ENCODE measurements at regions not wholly inside any gene's neighbourhood (a gene's known extent, or its start where the extent isn't known, plus 50 kb on each side); places are given as distances from the start of the nearest gene placed in this dataset.
"Not testable (repeated sequence)": the region's sequence is repeated elsewhere in the genome, so short reads cannot be mapped to it uniquely, and the experiment has no call there.

DNA sequence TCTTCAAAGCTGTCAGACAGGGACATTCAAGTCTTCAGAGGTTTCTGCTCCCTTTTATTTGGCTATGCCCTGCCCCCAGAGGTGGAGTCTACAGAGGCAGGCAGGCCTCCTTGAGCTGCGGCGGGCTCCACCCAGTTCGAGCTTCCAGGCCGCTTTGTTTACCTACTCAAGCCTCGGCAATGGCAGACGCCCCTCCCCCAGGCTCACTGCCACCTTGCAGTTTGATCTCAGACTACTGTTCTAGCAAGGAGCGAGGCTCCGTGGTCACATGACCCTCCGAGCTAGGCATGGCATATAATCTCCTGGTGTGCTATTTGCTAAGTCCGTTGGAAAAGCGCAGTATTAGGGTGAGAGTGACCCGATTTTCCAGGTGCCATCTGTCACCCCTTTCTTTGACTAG lies 462.6 kb upstream of the HS3ST5 start:
- TF ChIP-seq ZMYM4 (CRISPR knock-in tag; IDR thresholded peaks at IDR 0.05); POLR2A (IDR thresholded peaks at IDR 0.05; ENCODE audit: insufficient read depth in 1 of 2, low read depth in 2 of 2, low read length in 2 of 2); POLR2AphosphoS2 (IDR thresholded peaks at IDR 0.05; ENCODE audit: low read depth, low read length); ZNF510 (CRISPR knock-in tag; IDR thresholded peaks at IDR 0.05; ENCODE audit: low read depth): not testable (repeated sequence)
- TF ChIP-seq, protein P1, sequence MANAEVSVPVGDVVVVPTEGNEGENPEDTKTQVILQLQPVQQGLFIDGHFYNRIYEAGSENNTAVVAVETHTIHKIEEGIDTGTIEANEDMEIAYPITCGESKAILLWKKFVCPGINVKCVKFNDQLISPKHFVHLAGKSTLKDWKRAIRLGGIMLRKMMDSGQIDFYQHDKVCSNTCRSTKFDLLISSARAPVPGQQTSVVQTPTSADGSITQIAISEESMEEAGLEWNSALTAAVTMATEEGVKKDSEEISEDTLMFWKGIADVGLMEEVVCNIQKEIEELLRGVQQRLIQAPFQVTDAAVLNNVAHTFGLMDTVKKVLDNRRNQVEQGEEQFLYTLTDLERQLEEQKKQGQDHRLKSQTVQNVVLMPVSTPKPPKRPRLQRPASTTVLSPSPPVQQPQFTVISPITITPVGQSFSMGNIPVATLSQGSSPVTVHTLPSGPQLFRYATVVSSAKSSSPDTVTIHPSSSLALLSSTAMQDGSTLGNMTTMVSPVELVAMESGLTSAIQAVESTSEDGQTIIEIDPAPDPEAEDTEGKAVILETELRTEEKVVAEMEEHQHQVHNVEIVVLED (CRISPR knock-in tag; IDR thresholded peaks at IDR 0.05; ENCODE audit: borderline replicate concordance): not testable (repeated sequence)
- TF ChIP-seq, protein P2, sequence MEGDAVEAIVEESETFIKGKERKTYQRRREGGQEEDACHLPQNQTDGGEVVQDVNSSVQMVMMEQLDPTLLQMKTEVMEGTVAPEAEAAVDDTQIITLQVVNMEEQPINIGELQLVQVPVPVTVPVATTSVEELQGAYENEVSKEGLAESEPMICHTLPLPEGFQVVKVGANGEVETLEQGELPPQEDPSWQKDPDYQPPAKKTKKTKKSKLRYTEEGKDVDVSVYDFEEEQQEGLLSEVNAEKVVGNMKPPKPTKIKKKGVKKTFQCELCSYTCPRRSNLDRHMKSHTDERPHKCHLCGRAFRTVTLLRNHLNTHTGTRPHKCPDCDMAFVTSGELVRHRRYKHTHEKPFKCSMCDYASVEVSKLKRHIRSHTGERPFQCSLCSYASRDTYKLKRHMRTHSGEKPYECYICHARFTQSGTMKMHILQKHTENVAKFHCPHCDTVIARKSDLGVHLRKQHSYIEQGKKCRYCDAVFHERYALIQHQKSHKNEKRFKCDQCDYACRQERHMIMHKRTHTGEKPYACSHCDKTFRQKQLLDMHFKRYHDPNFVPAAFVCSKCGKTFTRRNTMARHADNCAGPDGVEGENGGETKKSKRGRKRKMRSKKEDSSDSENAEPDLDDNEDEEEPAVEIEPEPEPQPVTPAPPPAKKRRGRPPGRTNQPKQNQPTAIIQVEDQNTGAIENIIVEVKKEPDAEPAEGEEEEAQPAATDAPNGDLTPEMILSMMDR (CRISPR knock-in tag; IDR thresholded peaks at IDR 0.05): not testable (repeated sequence)

Data from HepG2 (cell line).